Muscle layer of duodenum (tissue), 2 donors: ENCODE measurements at regions not wholly inside any gene's neighbourhood (a gene's known extent, or its start where the extent isn't known, plus 50 kb on each side); places are given as distances from the start of the nearest gene placed in this dataset.
"Not testable (repeated sequence)": the region's sequence is repeated elsewhere in the genome, so short reads cannot be mapped to it uniquely, and the experiment has no call there.

Source experiments
- H3K27ac ChIP-seq: one replicate; pipeline ENCODE4 v1.7.0; 2013; ENCODE audit warnings: mild to moderate bottlenecking, low read length
- H3K27me3 ChIP-seq: one replicate; pipeline ENCODE4 v1.7.0; 2013; ENCODE audit warnings: low read depth, mild to moderate bottlenecking, control low read depth, low read length
- H3K36me3 ChIP-seq, 2 donors: one replicate each; pipeline ENCODE4 v1.7.0; 2013; ENCODE audit warnings: low read length in 2 of 2, control low read depth in 1 of 2, mild to moderate bottlenecking in 1 of 2; ENCODE audit not compliant: insufficient read depth in 2 of 2, control insufficient read depth in 1 of 2
- H3K4me1 ChIP-seq, 2 donors: one replicate each; pipeline ENCODE4 v1.7.0; 2013; ENCODE audit warnings: low read length in 2 of 2, mild to moderate bottlenecking in 2 of 2, control low read depth in 1 of 2, moderate library complexity in 1 of 2; ENCODE audit not compliant: insufficient read depth in 2 of 2, control insufficient read depth in 1 of 2
- H3K4me3 ChIP-seq, 2 donors: one replicate each; pipeline ENCODE4 v1.7.0; 2013; ENCODE audit warnings: low read length in 2 of 2, low read depth in 1 of 2, mild to moderate bottlenecking in 1 of 2
- H3K9me3 ChIP-seq, 2 donors: one replicate each; pipeline ENCODE4 v1.7.0; 2013; ENCODE audit warnings: low read length in 2 of 2, control low read depth in 1 of 2, mild to moderate bottlenecking in 1 of 2; ENCODE audit not compliant: control insufficient read depth in 1 of 2
- donor health status: healthy.

DNA sequence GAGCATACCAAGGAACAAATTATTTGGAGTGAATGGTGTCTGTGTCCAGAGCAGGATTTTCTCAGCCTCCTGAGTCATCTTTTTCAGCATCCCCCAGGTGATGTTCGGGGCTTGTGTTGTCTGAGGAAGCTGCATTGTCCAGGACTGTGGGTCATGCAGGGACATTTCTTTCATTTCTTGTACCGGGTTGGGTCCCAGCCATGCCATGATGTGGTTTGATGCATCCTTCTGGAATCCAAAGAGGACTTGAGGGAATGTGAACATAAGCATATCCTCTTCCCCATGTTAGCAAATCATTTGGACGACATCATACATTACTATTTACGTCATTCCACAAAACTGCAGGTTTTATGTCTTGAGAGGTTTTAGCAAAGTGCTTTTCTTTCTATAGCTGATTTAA, 797.8 kb downstream of the CCDC85A start:
- no peak overlapping the region for H3K4me3 ChIP-seq
- H3K27ac ChIP-seq: no peak overlapping the region
- H3K36me3 ChIP-seq: no peaks in the 10 kb centered on the region
- H3K4me1 ChIP-seq: no peaks in the 10 kb centered on the region
- no peaks in the 10 kb centered on the region for H3K27me3 ChIP-seq
- peaks cover 0 to 5% of the 10 kb centered on the region in 2 donors for H3K9me3 ChIP-seq

- H3K4me1 ChIP-seq: no peaks in the 10 kb centered on the region
- H3K4me3 ChIP-seq: no peak overlapping the region
- peaks cover 0 to 5% of the 10 kb centered on the region in 2 donors for H3K9me3 ChIP-seq
- H3K27me3 ChIP-seq: no peaks in the 10 kb centered on the region
- no peak overlapping the region for H3K27ac ChIP-seq
- H3K36me3 ChIP-seq: no peaks in the 10 kb centered on the region
Measured at GRCh38 chr2:56985609-56986008, 801.8 kb downstream of the CCDC85A start.

GRCh38 chr2:57022496-57022895, 838.7 kb downstream of the CCDC85A start:
- H3K9me3 ChIP-seq: peaks cover 0 to 6% of the 10 kb centered on the region in 2 donors
- H3K4me1 ChIP-seq: no peaks in the 10 kb centered on the region
- H3K27ac ChIP-seq: no peak overlapping the region
- no peaks in the 10 kb centered on the region for H3K36me3 ChIP-seq
- H3K27me3 ChIP-seq: no peaks in the 10 kb centered on the region
- H3K4me3 ChIP-seq: no peak overlapping the region

GRCh38 chr2:57044931-57045635, 861.3 kb downstream of the CCDC85A start:
- H3K27ac ChIP-seq: no peak overlapping the region
- no peaks in the 10 kb centered on the region for H3K9me3 ChIP-seq
- H3K27me3 ChIP-seq: no peaks in the 10 kb centered on the region

DNA sequence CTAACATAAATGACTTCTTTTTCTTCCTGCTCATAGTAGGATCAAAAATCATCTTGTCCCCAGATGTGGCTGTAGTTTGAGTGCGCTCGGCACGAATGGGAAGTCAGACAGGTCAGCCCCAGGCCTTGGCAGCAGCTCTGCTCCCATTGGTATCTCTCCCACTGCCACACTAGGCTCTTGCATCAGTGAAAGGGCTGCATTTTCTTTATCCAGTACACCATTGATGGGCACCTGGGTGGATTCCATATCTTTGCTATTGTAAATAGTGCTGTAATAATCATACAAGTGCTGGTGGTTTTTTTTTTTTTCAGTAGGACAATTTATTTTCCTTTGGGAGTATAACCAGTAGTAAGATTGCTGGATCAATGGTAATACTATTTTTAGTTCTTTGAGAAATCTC, 865.5 kb downstream of the CCDC85A start:
- no peaks in the 10 kb centered on the region for H3K9me3 ChIP-seq
- no peaks in the 10 kb centered on the region for H3K4me1 ChIP-seq
- H3K4me3 ChIP-seq: no peak overlapping the region
- no peak overlapping the region for H3K27ac ChIP-seq
- H3K36me3 ChIP-seq: no peaks in the 10 kb centered on the region
- H3K27me3 ChIP-seq: no peaks in the 10 kb centered on the region

More at GRCh38 chr2:57044931-57045635, 861.3 kb downstream of the CCDC85A start:
- H3K36me3 ChIP-seq: no peaks in the 10 kb centered on the region
- no peaks in the 10 kb centered on the region for H3K4me1 ChIP-seq
- H3K4me3 ChIP-seq: no peak overlapping the region

- H3K27me3 ChIP-seq: no peaks in the 10 kb centered on the region
- H3K36me3 ChIP-seq: no peaks in the 10 kb centered on the region
- H3K27ac ChIP-seq: no peak overlapping the region
- H3K4me3 ChIP-seq: no peak overlapping the region
- no peaks in the 10 kb centered on the region for H3K9me3 ChIP-seq
- H3K4me1 ChIP-seq: no peaks in the 10 kb centered on the region
Measured at GRCh38 chr2:57050007-57050406, 866.2 kb downstream of the CCDC85A start.

GRCh38 chr2:57066301-57066700, 882.5 kb downstream of the CCDC85A start:
- not testable (repeated sequence) for H3K4me1 ChIP-seq, H3K9me3 ChIP-seq, H3K36me3 ChIP-seq, H3K27ac ChIP-seq, H3K27me3 ChIP-seq, H3K4me3 ChIP-seq

DNA sequence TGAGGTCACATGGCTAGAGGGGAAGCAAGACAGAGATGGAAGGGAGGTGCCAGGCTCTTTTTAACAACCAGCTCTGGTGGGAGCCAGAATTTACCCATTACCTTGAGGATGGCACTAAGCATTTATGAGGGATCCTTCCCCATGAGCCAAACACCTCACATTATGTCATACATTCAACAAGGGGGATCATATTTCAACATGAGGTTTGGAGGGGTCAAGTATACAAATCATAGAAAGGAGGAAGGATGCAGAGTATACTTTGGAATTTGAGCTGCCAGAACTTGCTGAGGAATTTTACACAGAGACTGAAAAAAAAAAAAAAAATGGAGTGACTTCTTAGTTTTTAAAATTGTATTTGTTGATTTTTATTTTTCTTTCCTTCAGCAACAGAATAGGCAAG, 891.4 kb downstream of the CCDC85A start:
- Histone ChIP-seq H3K9me3 (no peaks in the 10 kb centered on the region), H3K4me3 (no peak overlapping the region), H3K27ac (no peak overlapping the region), H3K36me3 (no peaks in the 10 kb centered on the region), H3K4me1 (no peaks in the 10 kb centered on the region), H3K27me3 (no peaks in the 10 kb centered on the region)

DNA sequence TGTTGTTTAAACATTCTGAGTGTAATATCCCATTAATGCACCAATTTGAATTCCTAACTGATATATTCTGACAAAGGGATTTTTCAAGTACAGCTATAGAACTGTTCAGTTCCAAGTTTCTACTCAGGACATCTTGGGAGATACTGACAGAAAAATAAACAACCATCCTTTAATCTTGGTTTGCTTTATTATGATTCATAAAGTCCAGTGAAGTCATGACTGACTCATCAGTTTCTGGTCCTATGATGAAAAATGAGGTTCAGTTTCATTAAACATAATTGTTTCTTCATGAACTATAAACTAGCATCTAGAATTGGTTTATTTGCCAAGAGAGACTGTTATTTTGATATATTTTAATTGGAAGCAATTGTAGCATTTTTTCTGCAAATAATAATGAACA, 896.2 kb downstream of the CCDC85A start:
- Histone ChIP-seq H3K27me3 (no peaks in the 10 kb centered on the region), H3K9me3 (peaks cover 0 to 5% of the 10 kb centered on the region in 2 donors), H3K4me3 (no peak overlapping the region), H3K27ac (no peak overlapping the region), H3K4me1 (no peaks in the 10 kb centered on the region), H3K36me3 (no peaks in the 10 kb centered on the region)

DNA sequence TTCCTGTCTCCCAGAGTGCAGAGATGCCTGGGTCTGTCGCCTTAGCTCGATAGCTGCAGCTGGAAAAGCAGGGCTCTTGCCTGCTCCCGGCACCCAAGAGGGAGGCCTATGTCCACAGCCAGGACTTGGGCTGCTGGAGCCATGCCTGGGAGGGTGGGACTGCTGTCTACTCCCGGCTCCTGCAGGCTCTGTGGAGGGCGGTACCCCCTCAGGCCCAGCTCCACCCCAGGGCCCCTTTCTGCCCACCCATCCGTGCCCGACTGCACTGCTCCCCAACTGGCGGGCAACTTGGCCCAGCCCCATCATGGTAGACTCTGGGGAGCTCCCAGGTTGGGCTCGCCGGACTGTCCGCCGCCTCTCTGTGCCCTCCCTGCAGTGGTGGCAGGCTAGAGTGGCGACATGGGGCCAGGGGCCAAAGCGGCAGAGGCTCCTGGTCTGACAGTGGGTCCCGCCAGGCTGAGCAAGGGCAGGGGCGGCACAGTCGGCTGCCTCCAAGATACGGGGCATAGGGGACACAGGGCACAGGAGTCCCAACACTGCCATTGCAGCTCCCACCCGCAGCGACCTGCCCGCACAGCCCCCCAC, 901.0 kb downstream of the CCDC85A start:
- Histone ChIP-seq H3K9me3 (peaks cover 0 to 5% of the 10 kb centered on the region in 2 donors), H3K27me3 (no peaks in the 10 kb centered on the region), H3K27ac (no peak overlapping the region), H3K36me3 (no peaks in the 10 kb centered on the region), H3K4me3 (no peak overlapping the region), H3K4me1 (no peaks in the 10 kb centered on the region)

GRCh38 chr2:57093020-57093419, 909.2 kb downstream of the CCDC85A start:
- Histone ChIP-seq H3K4me1 (no peaks in the 10 kb centered on the region), H3K36me3 (no peaks in the 10 kb centered on the region), H3K9me3 (peaks cover 0 to 5% of the 10 kb centered on the region in 2 donors), H3K27me3 (no peaks in the 10 kb centered on the region), H3K27ac (no peak overlapping the region), H3K4me3 (no peak overlapping the region)

DNA sequence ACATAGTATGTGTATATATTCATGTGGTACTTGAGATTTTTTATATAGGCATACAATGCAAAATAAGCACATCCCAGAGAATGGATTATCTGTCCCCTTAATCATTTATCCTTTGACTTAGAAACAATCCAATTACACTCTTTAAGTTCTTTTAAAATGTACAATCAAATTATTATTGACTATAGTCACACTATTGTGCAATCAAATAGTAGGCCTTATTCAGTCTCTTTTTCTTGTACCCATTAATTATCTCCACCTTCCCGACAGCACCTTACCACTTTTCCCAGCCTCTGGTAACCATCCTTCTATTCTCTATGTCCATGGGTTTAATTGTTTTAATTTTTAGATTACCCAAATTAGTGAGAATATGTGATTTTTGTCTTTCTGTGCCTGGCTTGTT, 914.1 kb downstream of the CCDC85A start:
- Histone ChIP-seq H3K9me3 (peaks cover 0 to 5% of the 10 kb centered on the region in 2 donors), H3K36me3 (no peaks in the 10 kb centered on the region), H3K27me3 (no peaks in the 10 kb centered on the region), H3K27ac (no peak overlapping the region), H3K4me1 (no peaks in the 10 kb centered on the region), H3K4me3 (no peak overlapping the region)
